H1 (cell line): ENCODE measurements at regions not wholly inside any gene's neighbourhood (a gene's known extent, or its start where the extent isn't known, plus 50 kb on each side); places are given as distances from the start of the nearest gene placed in this dataset.

Experiments used
- E2F6 ChIP-seq: IDR thresholded peaks from 2 replicates; pipeline ENCODE4 v1.6.1; 2012; ENCODE audit warnings: inconsistent platforms
- RXRA ChIP-seq: IDR thresholded peaks from 2 replicates; pipeline ENCODE4 v1.6.1; 2011; ENCODE audit warnings: low read depth, mild to moderate bottlenecking, low read length, moderate library complexity; ENCODE audit not compliant: insufficient read depth
- SAP30 ChIP-seq: fragments of 300-600 bp; sonication (generic); IDR thresholded peaks from 2 replicates; pipeline ENCODE4 v1.7.1; 2012; ENCODE audit warnings: low read length, moderate library complexity, mild to moderate bottlenecking, inconsistent platforms; ENCODE audit not compliant: insufficient read depth, insufficient replicate concordance
- SIRT6 ChIP-seq: IDR thresholded peaks from one replicate; pipeline ENCODE4 v1.7.1; 2012; ENCODE audit warnings: low read length, inconsistent platforms
- SIX5 ChIP-seq: IDR thresholded peaks from 2 replicates; pipeline ENCODE4 v1.6.1; 2011; ENCODE audit warnings: mild to moderate bottlenecking, low read depth, low read length
- SP4 ChIP-seq: IDR thresholded peaks from 2 replicates; pipeline ENCODE4 v1.6.1; 2012; ENCODE audit warnings: low read length, inconsistent platforms

- no peak for TF ChIP-seq RXRA
- no peak for TF ChIP-seq SIRT6
- no peak for TF ChIP-seq SP4
- no peak for TF ChIP-seq E2F6
- TF ChIP-seq SIX5 = no peak
- TF ChIP-seq SAP30 = no peak
- TF ChIP-seq, all 59 proteins: peak for 0
These were observed 120.9 kb downstream of the BEND2 start (continued) for GRCh38 chrX:18099745-18100144.
